Ascending aorta (tissue), 2 donors: ENCODE measurements at regions not wholly inside any gene's neighbourhood (a gene's known extent, or its start where the extent isn't known, plus 50 kb on each side); places are given as distances from the start of the nearest gene placed in this dataset.

Source experiments
- DNase-seq, 2 donors: peaks; one replicate each; pipeline ENCODE4 v3.0.0-alpha.2; 2019; ENCODE audit warnings: low spot score in 2 of 2
- H3K27ac ChIP-seq, 2 donors: fragments of 200-600 bp; sonication (generic); one replicate each; pipeline ENCODE4 v1.5.1; 2016 to 2017; ENCODE audit warnings: mild to moderate bottlenecking in 1 of 2
- H3K27me3 ChIP-seq: fragments of 200-600 bp; sonication (generic); one replicate; pipeline ENCODE4 v1.5.1; 2017
- H3K36me3 ChIP-seq, 2 donors: fragments of 200-600 bp; sonication (generic); one replicate each; pipeline ENCODE4 v1.5.1; 2016
- H3K4me1 ChIP-seq, 2 donors: fragments of 200-600 bp; sonication (generic); one replicate each; pipeline ENCODE4 v1.5.1; 2016 to 2017; ENCODE audit warnings: mild to moderate bottlenecking in 1 of 2
- H3K4me3 ChIP-seq, 2 donors: fragments of 200-600 bp; sonication (generic); one replicate each; pipeline ENCODE4 v1.5.1; 2016 to 2017; ENCODE audit warnings: mild to moderate bottlenecking in 1 of 2
- H3K9me3 ChIP-seq, 2 donors: fragments of 200-600 bp; sonication (generic); one replicate each; pipeline ENCODE4 v1.5.1; 2016
- CTCF ChIP-seq, 3 experiments: fragments of 200-600 bp in 2 of 3; fragments of 450-650 bp in 1 of 3; sonication (generic) in 2 of 3; IDR thresholded peaks; one replicate each; pipeline ENCODE4 v1.5.1; 2016 to 2019; ENCODE audit warnings: antibody characterized with exemption in 3 of 3, mild to moderate bottlenecking in 1 of 3, moderate library complexity in 1 of 3
- intact Hi-C: fragments of 100-400 bp; cut with DNase I; formaldehyde crosslinking; loops from one replicate; pipeline ENCODE4 v1.15.1; 2023

- Histone ChIP-seq H3K9me3 (no peaks in the 10 kb centered on the region), H3K36me3 (no peaks in the 10 kb centered on the region), H3K4me1 (no peaks in the 10 kb centered on the region), H3K4me3 (no peak overlapping the region), H3K27ac (no peak overlapping the region), H3K27me3 (no peaks in the 10 kb centered on the region)
- peak in 1 of 2 donors; percentile 33 for DNase-seq
- TF ChIP-seq CTCF (IDR thresholded peaks at IDR 0.05) = no peak
- intact Hi-C loops = no loop called here
These were observed 354.3 kb upstream of the GATB start for GRCh38 chr4:152115118-152115517.

GRCh38 chr4:152114562-152114961, 353.8 kb upstream of the GATB start:
- intact Hi-C loops = no loop called here
- H3K36me3 ChIP-seq = no peaks in the 10 kb centered on the region
- TF ChIP-seq CTCF (IDR thresholded peaks at IDR 0.05) = no peak
- peak in 1 of 2 donors; percentile 33 for DNase-seq
- H3K27ac ChIP-seq = no peak overlapping the region
- H3K9me3 ChIP-seq = no peaks in the 10 kb centered on the region
- no peaks in the 10 kb centered on the region for H3K4me1 ChIP-seq
- no peak overlapping the region for H3K4me3 ChIP-seq
- no peaks in the 10 kb centered on the region for H3K27me3 ChIP-seq

GRCh38 chr4:152112887-152113286, 352.1 kb upstream of the GATB start:
- H3K27me3 ChIP-seq = no peaks in the 10 kb centered on the region
- no peak overlapping the region for H3K4me3 ChIP-seq
- H3K4me1 ChIP-seq = no peaks in the 10 kb centered on the region
- DNase-seq = peak in 1 of 2 donors; percentile 27
- H3K36me3 ChIP-seq = no peaks in the 10 kb centered on the region
- TF ChIP-seq CTCF (IDR thresholded peaks at IDR 0.05) = no peak
- H3K27ac ChIP-seq = no peak overlapping the region
- intact Hi-C loops = no loop called here
- H3K9me3 ChIP-seq = no peaks in the 10 kb centered on the region

GRCh38 chr4:152112190-152112589, 351.4 kb upstream of the GATB start:
- intact Hi-C loops = no loop called here
- no peak for DNase-seq

GRCh38 chr4:152110780-152111179, 350.0 kb upstream of the GATB start:
- H3K36me3 ChIP-seq = no peaks in the 10 kb centered on the region
- H3K9me3 ChIP-seq = no peaks in the 10 kb centered on the region
- no peak for TF ChIP-seq CTCF (IDR thresholded peaks at IDR 0.05)
- no peak overlapping the region for H3K4me3 ChIP-seq
- H3K27ac ChIP-seq = no peak overlapping the region
- intact Hi-C loops = no loop called here
- no peaks in the 10 kb centered on the region for H3K4me1 ChIP-seq
- H3K27me3 ChIP-seq = no peaks in the 10 kb centered on the region
- no peak for DNase-seq

More at GRCh38 chr4:152112190-152112589, 351.4 kb upstream of the GATB start:
- H3K27ac ChIP-seq = no peak overlapping the region
- H3K9me3 ChIP-seq = no peaks in the 10 kb centered on the region
- no peak for TF ChIP-seq CTCF (IDR thresholded peaks at IDR 0.05)
- no peaks in the 10 kb centered on the region for H3K4me1 ChIP-seq
- H3K36me3 ChIP-seq = no peaks in the 10 kb centered on the region
- H3K27me3 ChIP-seq = no peaks in the 10 kb centered on the region
- H3K4me3 ChIP-seq = no peak overlapping the region
